PC-9 (cell line): ENCODE measurements at regions not wholly inside any gene's neighbourhood (a gene's known extent, or its start where the extent isn't known, plus 50 kb on each side); places are given as distances from the start of the nearest gene placed in this dataset.
"Not testable (repeated sequence)": the region's sequence is repeated elsewhere in the genome, so short reads cannot be mapped to it uniquely, and the experiment has no call there.

ENCODE experiments used
- CTCF ChIP-seq: fragments of 200-600 bp; sonication (generic); conservative IDR thresholded peaks from 2 replicates; pipeline ENCODE4 v1.6.1; 2017; ENCODE audit warnings: mixed run types, antibody characterized with exemption, mild to moderate bottlenecking, moderate library complexity
- EZH2 ChIP-seq: fragments of 200-600 bp; sonication (generic); IDR thresholded peaks from 2 replicates; pipeline ENCODE4 v1.8.0; 2017; ENCODE audit warnings: antibody characterized with exemption, low read depth

GRCh38 chr16:16614484-16614883 lies 235.5 kb downstream of the NPIPA7 start:
- TF ChIP-seq CTCF, EZH2: not testable (repeated sequence)
